LNCaP clone FGC (cell line): ENCODE measurements at regions not wholly inside any gene's neighbourhood (a gene's known extent, or its start where the extent isn't known, plus 50 kb on each side); places are given as distances from the start of the nearest gene placed in this dataset.

Experiments
- DNase-seq: peaks from one replicate; pipeline ENCODE4 v3.0.0-alpha.2; 2011; ENCODE audit warnings: low read depth
- H3K4me3 ChIP-seq: 2 replicates; pipeline ENCODE4 v1.5.1; 2011; ENCODE audit warnings: mild to moderate bottlenecking, low read depth, low read length, control low read depth
- CTCF ChIP-seq: IDR thresholded peaks from 2 replicates; pipeline ENCODE4 v1.5.1; 2012; ENCODE audit warnings: mild to moderate bottlenecking; ENCODE audit not compliant: control insufficient read depth, insufficient read depth; ENCODE audit errors: extremely low read depth

- no peak for DNase-seq
- H3K4me3 ChIP-seq = no peak overlapping the region
- TF ChIP-seq CTCF = no peak
Observed at GRCh38 chr3:72085036-72085435, 300.1 kb upstream of the PROK2 start.

DNA sequence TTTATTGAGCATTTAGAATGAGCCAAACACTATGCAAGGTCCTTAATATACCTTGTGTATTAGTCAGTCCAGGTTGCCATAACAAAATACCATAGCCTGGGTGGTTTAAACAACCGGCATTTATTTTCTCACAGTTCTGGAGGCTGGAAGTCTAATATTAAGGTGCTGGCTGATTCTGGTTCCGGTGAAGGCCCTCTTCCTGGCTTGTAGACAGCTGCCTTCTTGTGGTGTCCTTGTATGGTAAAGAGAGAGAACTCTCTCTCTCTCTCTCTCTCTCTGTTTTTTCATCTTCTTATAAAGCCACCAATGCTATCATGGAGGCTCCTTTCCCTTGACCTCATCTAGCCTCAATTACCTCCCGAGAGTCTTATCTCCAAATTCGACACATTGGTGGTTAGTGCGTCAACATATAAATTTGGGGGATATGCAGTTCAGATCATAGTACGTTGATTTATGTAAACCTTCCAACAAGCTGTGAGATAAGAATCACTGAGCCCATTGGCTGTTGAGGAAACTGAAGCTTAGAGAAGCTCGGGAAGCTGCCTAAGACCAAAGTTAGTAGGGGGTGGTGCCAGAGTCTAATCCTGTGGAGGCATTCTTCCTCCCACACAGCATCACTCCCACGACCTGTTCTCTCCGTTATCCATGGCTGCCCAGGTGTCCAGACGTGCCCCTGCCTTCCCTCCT is 298.0 kb upstream of the PROK2 start:
- no peak for DNase-seq
- TF ChIP-seq CTCF = no peak
- no peak overlapping the region for H3K4me3 ChIP-seq

DNA sequence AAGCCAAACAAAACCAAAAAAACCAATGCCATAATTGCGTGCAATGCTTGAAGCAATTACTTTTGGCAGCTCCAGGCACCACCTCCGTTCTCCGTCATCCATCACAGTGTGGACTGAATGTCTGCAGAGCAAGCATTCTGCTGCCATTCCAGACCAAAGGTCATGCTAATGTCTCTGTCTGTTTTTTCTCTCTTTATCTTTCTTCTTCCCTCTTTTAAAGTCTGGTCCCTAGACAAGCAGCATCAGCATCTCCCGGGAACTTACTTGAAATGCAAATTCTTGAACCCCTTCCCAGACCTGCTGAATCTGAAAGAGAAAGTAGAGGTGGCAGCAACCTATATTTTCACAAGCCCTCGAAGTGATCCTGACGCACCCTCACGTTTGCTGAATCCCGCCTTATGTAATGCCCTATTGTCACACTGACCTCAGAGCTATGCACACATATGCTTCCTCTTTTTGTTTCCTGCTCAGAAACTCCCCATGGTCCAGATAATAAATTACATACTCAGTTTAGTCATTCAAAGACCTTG is 297.3 kb upstream of the PROK2 start:
- no peak for DNase-seq
- TF ChIP-seq CTCF = no peak
- H3K4me3 ChIP-seq = no peak overlapping the region

GRCh38 chr3:72081471-72082185 is 296.7 kb upstream of the PROK2 start:
- no peak for DNase-seq
- no peak for TF ChIP-seq CTCF
- H3K4me3 ChIP-seq = no peak overlapping the region

- H3K4me3 ChIP-seq = no peak overlapping the region
- no peak for TF ChIP-seq CTCF
- no peak for DNase-seq
Observed at GRCh38 chr3:72080800-72081199, 295.9 kb upstream of the PROK2 start.

- no peak for TF ChIP-seq CTCF
- H3K4me3 ChIP-seq = no peak overlapping the region
- DNase-seq = no peak
Observed at GRCh38 chr3:72080095-72080494, 295.1 kb upstream of the PROK2 start.
